ENCODE measurements at regions not wholly inside any gene's neighbourhood (a gene's known extent, or its start where the extent isn't known, plus 50 kb on each side); places are given as distances from the start of the nearest gene placed in this dataset.

DNA sequence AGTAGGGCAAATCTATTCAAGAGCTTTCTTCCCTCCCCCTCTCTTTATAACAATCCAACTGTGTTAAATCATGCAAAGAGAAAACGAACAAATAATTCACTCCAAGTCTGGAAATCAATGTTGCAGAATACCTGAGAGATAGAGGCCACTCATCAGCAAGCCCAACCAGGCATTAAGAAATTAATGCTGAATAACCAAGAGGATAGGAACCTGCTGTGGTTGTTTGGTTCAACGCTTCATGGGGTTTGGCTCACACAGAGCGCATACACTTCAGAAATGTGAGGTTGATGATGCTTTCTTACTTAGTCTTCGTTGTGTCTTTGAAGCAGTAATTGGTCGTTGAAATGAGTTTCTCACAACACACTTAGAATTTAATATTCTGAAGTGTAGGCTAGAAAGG lies 1540.0 kb upstream of the PABPC4L start:
- DNase-seq, result no peak

DNA sequence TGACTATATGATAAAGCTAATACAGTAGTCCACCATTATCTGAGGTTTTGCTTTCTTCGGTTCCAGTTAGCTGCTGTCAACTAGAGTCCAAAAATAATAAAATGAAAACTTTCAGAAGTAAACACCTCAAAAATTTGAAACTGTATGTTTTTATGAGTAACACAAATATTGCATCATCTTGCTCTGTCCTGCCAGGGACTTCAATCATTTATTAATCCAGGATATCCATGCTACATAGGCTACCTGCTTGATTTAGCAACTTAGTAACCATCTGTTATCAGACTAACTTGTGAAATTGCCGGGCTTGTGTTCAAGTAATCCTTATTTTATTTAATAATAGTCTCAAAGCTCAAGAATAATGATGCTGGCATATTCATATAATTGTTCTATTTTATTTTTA lies 1537.8 kb upstream of the PABPC4L start:
- no peak for DNase-seq

DNA sequence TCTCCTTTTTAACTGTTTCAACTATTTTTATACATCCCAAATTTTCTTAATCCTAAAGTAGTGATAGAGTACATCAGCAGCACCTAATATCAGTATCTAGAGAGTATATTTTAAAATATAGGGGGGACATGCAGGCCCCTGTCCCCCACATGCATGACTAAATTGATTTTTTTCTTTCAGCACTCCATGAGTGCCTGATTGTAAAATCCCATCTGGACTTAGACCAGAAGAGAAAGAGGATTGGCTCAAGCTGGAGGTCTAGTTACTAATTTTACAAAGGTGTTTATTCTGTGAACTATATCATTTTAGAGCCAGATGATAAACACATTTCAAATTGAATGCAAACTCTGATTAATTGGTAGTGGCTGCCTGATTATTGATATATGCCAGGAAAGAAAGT lies 1533.9 kb upstream of the PABPC4L start:
- no peak for DNase-seq

DNA sequence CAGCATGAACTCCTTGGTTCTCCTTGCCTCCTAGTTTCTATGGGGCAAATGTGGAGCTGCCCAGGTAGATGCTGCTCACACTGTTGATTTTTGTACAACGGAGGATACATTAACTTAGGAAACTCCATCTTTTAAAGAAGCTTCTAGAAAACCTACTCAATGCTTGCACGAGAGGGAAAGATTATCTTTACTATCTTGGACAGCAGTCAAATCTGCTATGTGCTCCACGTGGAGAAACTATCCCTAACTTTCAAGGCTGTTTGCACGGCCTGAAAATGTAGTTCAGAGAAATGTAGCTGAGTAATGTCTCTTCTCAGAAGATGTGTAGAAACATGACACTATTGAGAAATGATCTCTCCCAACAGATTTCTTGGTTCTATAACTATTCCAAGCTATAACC lies 1530.9 kb upstream of the PABPC4L start:
- DNase-seq, result no peak

DNA sequence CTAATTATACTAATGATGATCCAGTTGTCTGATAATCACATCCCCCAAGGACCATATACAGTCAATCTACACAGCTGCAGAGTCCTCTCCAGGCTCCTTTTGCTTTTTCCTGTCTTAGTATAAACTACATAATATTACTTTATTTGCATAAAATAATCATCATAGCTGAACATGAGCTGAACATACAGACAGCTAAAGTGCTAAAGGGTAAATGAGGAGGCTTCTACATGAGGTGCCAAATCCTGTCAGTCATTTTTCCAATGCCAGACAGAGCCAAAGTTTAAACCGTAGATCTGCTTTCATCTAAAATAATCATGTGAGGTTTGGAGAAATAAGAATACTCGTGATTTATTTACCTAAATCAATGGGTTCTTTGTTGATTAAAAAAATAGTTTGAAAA lies 1530.1 kb upstream of the PABPC4L start:
- DNase-seq, result no peak

DNA sequence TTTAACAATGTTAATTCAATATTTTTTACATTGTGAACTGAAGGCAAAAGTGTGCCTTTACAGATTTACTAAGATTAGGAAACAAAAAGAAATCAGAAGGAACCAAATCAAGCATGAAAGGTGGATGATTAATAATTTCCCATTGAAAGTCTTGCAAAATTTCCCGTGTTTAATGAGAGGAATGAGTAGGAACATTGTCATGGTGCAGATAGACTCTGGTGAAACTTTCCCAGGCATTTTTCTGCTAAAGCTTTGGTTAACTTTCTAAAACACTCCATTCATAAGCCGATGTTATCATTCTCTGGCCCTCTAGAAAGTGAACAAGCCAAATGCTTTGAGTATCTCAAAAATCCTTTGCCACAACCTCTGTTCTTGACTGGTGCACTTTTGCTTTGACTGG lies 1522.8 kb upstream of the PABPC4L start:
- DNase-seq, result no peak

DNA sequence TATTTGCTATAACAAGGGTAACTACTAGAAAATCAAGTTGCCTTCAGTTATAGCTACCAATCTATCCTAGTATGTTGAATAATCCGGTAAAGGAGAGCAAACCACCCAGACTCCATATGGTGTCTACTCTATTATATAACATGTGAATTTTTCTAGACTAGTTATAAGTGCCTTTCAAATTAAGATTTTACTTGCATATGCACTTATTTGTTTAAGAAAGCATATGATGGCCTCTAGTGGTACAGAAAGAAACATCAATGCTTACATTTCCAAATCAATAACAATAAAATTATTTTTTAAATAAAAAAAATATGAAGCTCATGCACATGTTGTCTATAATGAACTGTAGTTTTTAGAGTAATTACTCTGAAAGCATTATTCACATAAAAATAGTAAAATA lies 1516.4 kb upstream of the PABPC4L start:
- peak; percentile 36 for DNase-seq

DNA sequence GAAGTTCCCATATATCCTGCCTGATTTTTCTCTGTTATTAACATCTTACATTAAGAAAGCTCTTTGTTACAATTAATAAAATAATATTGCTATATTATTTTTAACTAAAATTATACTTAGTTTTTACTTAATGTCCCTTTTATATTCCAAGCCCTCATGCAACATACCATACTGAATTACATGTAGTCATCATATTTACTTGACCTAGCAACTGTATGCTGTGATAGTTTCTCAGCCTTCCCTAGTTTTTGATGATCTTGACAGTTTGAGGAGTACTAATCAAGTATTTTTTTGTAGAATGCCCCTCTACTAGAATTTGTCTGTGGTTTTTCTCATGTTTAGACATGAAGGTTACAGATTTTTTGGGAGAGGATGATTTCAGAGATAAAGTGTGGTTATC lies 1503.8 kb upstream of the PABPC4L start:
- no peak for DNase-seq

DNA sequence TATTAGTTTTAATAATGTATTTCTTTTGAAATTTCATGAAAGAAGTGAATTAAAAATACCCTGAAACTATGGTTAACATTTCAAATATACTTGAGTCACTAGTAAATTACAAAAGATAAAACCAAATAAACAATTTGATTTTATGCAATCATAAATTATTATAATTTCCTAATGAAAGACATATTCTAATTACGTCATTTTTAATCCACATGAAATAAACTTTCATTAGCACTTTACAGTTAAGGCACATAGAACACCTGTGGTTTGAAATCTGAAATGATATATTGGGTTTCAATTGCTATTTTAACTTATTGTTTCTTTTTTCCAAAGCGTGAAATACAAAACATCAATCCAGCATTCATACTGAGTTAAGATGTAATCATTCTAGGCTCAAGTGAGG lies 1492.5 kb upstream of the PABPC4L start:
- no peak for DNase-seq

DNA sequence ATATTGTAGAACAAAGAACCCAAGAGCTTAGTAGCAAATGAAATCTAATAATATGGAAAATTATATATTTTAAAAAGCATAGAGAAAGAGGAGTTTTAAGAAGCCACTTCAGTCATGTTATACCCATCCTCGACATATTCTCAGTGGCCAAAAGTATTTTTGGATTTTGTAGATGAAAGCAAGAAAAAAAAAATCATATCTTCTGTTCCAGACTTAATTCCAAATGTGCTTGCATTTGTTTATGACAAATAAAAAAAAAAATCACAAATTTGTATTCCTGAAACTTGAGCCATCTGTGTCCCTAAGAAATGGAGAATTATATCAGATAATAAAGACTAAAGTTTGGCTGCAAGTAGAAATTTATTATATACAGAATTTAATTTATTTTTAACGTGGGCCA lies 1482.4 kb upstream of the PABPC4L start:
- no peak for DNase-seq

DNA sequence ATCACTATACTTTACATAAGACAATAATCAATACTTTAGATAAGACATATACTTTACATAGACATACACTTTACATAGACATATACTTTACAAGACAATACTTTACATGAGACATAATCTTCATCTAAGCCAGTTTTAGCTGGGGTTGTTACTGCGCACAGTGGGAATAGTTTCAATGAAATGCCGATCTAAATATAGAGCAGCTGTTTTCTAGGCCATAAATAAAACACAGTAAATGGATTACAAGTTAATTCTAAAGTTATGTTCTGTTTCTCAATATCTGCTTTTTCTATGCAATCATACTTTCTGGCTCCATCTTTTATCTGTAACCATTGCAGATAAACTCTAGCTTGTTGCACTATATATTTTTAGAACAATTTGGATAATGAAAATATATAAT lies 1470.6 kb upstream of the PABPC4L start:
- DNase-seq, result no peak

DNA sequence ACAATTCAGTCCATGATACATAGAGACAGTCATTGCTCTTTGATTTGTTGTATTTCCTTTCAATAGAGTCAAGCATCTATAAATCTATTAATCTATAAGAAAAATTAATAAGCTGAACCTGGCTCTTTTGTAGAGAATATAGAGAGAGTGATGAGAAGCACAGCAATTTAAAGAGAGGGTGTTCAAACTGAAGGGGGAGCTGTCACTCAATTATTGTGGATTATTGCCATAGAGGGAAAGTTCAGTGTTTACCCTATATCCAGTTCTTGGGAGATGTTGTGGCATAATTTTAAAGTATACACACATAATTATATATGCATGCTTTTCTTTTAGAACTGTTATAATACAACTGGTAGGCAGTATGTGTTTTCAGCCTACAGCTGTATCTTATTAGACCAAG lies 1469.0 kb upstream of the PABPC4L start:
- DNase-seq, result peak; percentile 43
